HCT116 (cell line): ENCODE measurements at regions not wholly inside any gene's neighbourhood (a gene's known extent, or its start where the extent isn't known, plus 50 kb on each side); places are given as distances from the start of the nearest gene placed in this dataset.
"Not testable (repeated sequence)": the region's sequence is repeated elsewhere in the genome, so short reads cannot be mapped to it uniquely, and the experiment has no call there.

Experiments
- ATAC-seq: fragments of 200-7000 bp; cut with Tn5 transposase; 2 replicates; pipeline ENCODE4 v1.9.1; 2020; ENCODE audit warnings: mild to moderate bottlenecking, moderate library complexity
- BruUV-seq: library from RNA; stranded (reverse); fragments of 400-500 nt; replicated peaks from 2 replicates; lab custom pipeline; 2021; lab: Mats Ljungman, UMichigan
- CTCF ChIA-PET: fragments of 300-600 bp; sonication (Branson Sonifier 250); formaldehyde crosslinking; loops from one replicate; lab custom pipeline; 2021; ENCODE audit warnings: antibody characterized with exemption; lab: Charles Lee
- POLR2A ChIA-PET: fragments of 300-600, 350-600 bp; sonication (Branson Sonifier 250); formaldehyde crosslinking; loops from one replicate; lab custom pipeline; 2021; ENCODE audit warnings: antibody characterized with exemption; lab: Charles Lee
- RAD21 ChIA-PET, 2 experiments: fragments of 300-600 bp; sonication (Branson Sonifier 250); formaldehyde crosslinking; loops; one replicate each; lab custom pipeline; 2023; ENCODE audit warnings: low total read pairs in 2 of 2; ENCODE audit not compliant: uncharacterized antibody in 2 of 2, unreplicated experiment in 2 of 2, low non-redundant PET in 1 of 2; lab: Charles Lee
- DNase-seq: peaks from one replicate; pipeline ENCODE4 v3.0.0-alpha.2; 2010; ENCODE audit warnings: low read depth, low spot score
- H2AFZ ChIP-seq: fragments of 200-600 bp; shearing (Covaris generic), sonication (generic); 2 replicates; pipeline ENCODE4 v1.6.1; 2017; ENCODE audit warnings: low read depth, mixed run types, mixed read lengths, antibody characterized with exemption, low read length; ENCODE audit not compliant: poor library complexity, severe bottlenecking
- H3K27ac ChIP-seq: 2 replicates; pipeline ENCODE4 v1.5.1; 2012; ENCODE audit warnings: low read depth, low read length
- H3K27me3 ChIP-seq: fragments of 200-600 bp; sonication (generic); 2 replicates; pipeline ENCODE4 v1.6.1; 2016; ENCODE audit warnings: mixed run types, low read length, mixed read lengths; ENCODE audit not compliant: insufficient read depth
- H3K36me3 ChIP-seq, 2 experiments: fragments of 200-500 bp in 1 of 2; fragments of 200-600 bp in 1 of 2; sonication (Bioruptor generic) in 1 of 2; sonication (generic) in 1 of 2; 2 replicates each; pipeline versions ENCODE4 v1.5.1 to v1.6.1; 2014 to 2016; ENCODE audit warnings: low read length in 2 of 2, inconsistent platforms in 1 of 2, mixed read lengths in 1 of 2, mixed run types in 1 of 2; ENCODE audit not compliant: insufficient read depth in 2 of 2, control insufficient read depth in 1 of 2
- H3K4me1 ChIP-seq, 2 experiments: fragments of 200-600 bp in 1 of 2; sonication (generic) in 1 of 2; 2 replicates each; pipeline versions ENCODE4 v1.5.1 to v1.6.1; 2012 to 2017; ENCODE audit warnings: low read length in 2 of 2, inconsistent platforms in 1 of 2, mild to moderate bottlenecking in 1 of 2, mixed read lengths in 1 of 2, mixed run types in 1 of 2, moderate library complexity in 1 of 2; ENCODE audit not compliant: insufficient read depth in 2 of 2, control insufficient read depth in 1 of 2
- H3K4me2 ChIP-seq: fragments of 200-600 bp; sonication (generic); 2 replicates; pipeline ENCODE4 v1.6.1; 2017; ENCODE audit warnings: mixed run types, low read length, mixed read lengths
- H3K4me3 ChIP-seq, 2 experiments: fragments of 200-600 bp in 1 of 2; sonication (generic) in 1 of 2; replicated peaks in 1 of 2; 2 replicates each; pipeline ENCODE4 v1.5.1; 2011 to 2016; ENCODE audit warnings: low read length in 2 of 2, control low read depth in 1 of 2, low read depth in 1 of 2, mild to moderate bottlenecking in 1 of 2, mixed read lengths in 1 of 2, mixed run types in 1 of 2
- H3K79me2 ChIP-seq: fragments of 200-600 bp; sonication (generic); 2 replicates; pipeline ENCODE4 v1.6.1; 2017; ENCODE audit warnings: mild to moderate bottlenecking, mixed run types, low read length, moderate library complexity, mixed read lengths; ENCODE audit not compliant: insufficient read depth
- H3K9ac ChIP-seq: fragments of 200-600 bp; sonication (generic); 2 replicates; pipeline ENCODE4 v1.6.1; 2016; ENCODE audit warnings: low read length, mixed read lengths
- H3K9me2 ChIP-seq: fragments of 200-600 bp; sonication (generic), shearing (Covaris generic); 2 replicates; pipeline ENCODE4 v1.6.1; 2017; ENCODE audit warnings: mixed run types, mild to moderate bottlenecking, moderate library complexity; ENCODE audit not compliant: insufficient read depth
- H3K9me3 ChIP-seq, 2 experiments: fragments of 200-500 bp in 1 of 2; fragments of 200-600 bp in 1 of 2; sonication (Bioruptor generic) in 1 of 2; sonication (generic) in 1 of 2; 2 replicates each; pipeline ENCODE4 v1.6.1; 2014 to 2017; ENCODE audit warnings: low read length in 2 of 2, mixed read lengths in 2 of 2, inconsistent platforms in 1 of 2, low read depth in 1 of 2, mild to moderate bottlenecking in 1 of 2, mixed run types in 1 of 2, moderate library complexity in 1 of 2; ENCODE audit not compliant: control insufficient read depth in 1 of 2, insufficient read depth in 1 of 2
- H4K20me1 ChIP-seq: fragments of 200-600 bp; sonication (generic), shearing (Covaris generic); 2 replicates; pipeline ENCODE4 v1.6.1; 2017; ENCODE audit warnings: mixed run types, mild to moderate bottlenecking, moderate library complexity; ENCODE audit not compliant: insufficient read depth
- CBX3 ChIP-seq: IDR thresholded peaks from 2 replicates; pipeline ENCODE4 v1.6.1; 2012; ENCODE audit warnings: low read depth
- CEBPB ChIP-seq: IDR thresholded peaks from 2 replicates; pipeline ENCODE4 v1.6.1; 2012; ENCODE audit warnings: low read depth
- EGR1 ChIP-seq: IDR thresholded peaks from 2 replicates; pipeline ENCODE4 v1.6.1; 2012; ENCODE audit warnings: low read depth
- ELF1 ChIP-seq: IDR thresholded peaks from 2 replicates; pipeline ENCODE4 v1.6.1; 2012; ENCODE audit warnings: low read depth, borderline replicate concordance
- EZH2phosphoT487 ChIP-seq: fragments of 200-600 bp; IDR thresholded peaks from 2 replicates; pipeline ENCODE4 v1.6.1; 2018; ENCODE audit warnings: antibody characterized with exemption, borderline replicate concordance
- FOSL1 ChIP-seq: IDR thresholded peaks from 2 replicates; pipeline ENCODE4 v1.6.1; 2012; ENCODE audit warnings: low read depth
- JUND ChIP-seq: IDR thresholded peaks from 2 replicates; pipeline ENCODE4 v1.6.1; 2012
- POLR2A ChIP-seq: IDR thresholded peaks from 2 replicates; pipeline ENCODE4 v1.7.0; 2011; ENCODE audit warnings: borderline replicate concordance; ENCODE audit not compliant: insufficient read depth, insufficient read length; ENCODE audit errors: extremely low read depth
- POLR2AphosphoS5 ChIP-seq: IDR thresholded peaks from 2 replicates; pipeline ENCODE4 v1.6.1; 2011; ENCODE audit warnings: mild to moderate bottlenecking, low read depth, low read length, moderate library complexity
- RAD21 ChIP-seq: IDR thresholded peaks from 2 replicates; pipeline ENCODE4 v1.6.1; 2012; ENCODE audit warnings: low read depth, mild to moderate bottlenecking
- SIN3A ChIP-seq: IDR thresholded peaks from 2 replicates; pipeline ENCODE4 v1.6.1; 2012; ENCODE audit warnings: low read depth
- SP1 ChIP-seq: IDR thresholded peaks from 2 replicates; pipeline ENCODE4 v1.6.1; 2012; ENCODE audit warnings: low read depth
- SRF ChIP-seq: IDR thresholded peaks from 2 replicates; pipeline ENCODE4 v1.6.1; 2012; ENCODE audit warnings: low read depth
- ZFX ChIP-seq: fragments of 450-650 bp; IDR thresholded peaks from 2 replicates; pipeline ENCODE4 v1.6.1; 2017
- ZNF274 ChIP-seq: fragments of 200-500 bp; sonication (Bioruptor generic); IDR thresholded peaks from 2 replicates; pipeline ENCODE4 v1.6.1; 2014; ENCODE audit warnings: mild to moderate bottlenecking, low read depth, low read length, inconsistent platforms
- intact Hi-C: fragments of 100-400 bp; cut with micrococcal nuclease; formaldehyde crosslinking; loops from 2 replicates; pipeline ENCODE4 v1.10.0; 2022
- TF ChIP-seq, protein P1 (sequence below): IDR thresholded peaks from 2 replicates; pipeline ENCODE4 v1.6.1; 2012
- TF ChIP-seq, protein P2 (sequence below): IDR thresholded peaks from 2 replicates; pipeline ENCODE4 v1.6.1; 2012
- TF ChIP-seq, protein P3 (sequence below), 3 experiments: fragments of 200-600 bp in 1 of 3; sonication (generic) in 1 of 3; IDR thresholded peaks in 2 of 3; conservative IDR thresholded peaks in 1 of 3; 2 replicates each; pipeline ENCODE4 v1.5.1; 2012 to 2017; ENCODE audit warnings: low read depth in 2 of 3, low read length in 2 of 3, antibody characterized with exemption in 1 of 3, borderline replicate concordance in 1 of 3, control low read depth in 1 of 3, mild to moderate bottlenecking in 1 of 3, mixed read lengths in 1 of 3, mixed run types in 1 of 3, moderate library complexity in 1 of 3; ENCODE audit not compliant: insufficient read depth in 1 of 3

DNA sequence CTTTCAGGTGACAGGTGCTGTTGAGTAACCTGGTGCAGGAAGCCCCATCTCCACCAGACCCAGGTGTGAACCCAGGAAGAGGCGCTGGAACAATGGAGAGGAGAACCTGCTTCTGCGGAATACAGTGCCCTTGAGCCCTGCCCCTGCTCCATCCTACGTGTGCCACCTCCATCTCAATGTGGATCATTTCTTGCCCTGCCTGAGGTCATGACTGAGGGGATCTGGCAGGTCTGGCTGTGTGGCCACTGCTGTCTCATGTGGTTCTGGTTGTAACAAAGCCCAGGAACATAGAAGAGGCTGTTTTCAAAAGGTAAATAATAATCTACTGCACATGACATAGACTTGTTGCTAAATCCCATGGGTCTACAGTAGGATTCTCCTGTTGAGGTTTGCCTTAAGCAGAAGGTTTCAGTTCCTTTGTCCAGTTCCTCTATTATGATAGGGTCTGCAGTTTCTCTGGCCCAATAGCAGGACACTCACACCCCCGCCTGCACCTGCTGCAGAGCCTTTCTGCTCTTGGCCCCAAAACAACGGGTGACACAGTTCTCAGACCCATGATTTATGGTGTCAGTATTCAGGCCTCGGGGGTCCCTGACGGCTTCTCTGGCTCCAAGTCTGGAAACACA is 113.5 kb upstream of the IGLL5 start:
- DNase-seq (no peak), ATAC-seq (no peak)
- H3K4me2 ChIP-seq = no peak overlapping the region
- ChIA-PET RAD21 (no interaction called here), POLR2A (no interaction called here), CTCF (interaction anchor here (2.6 kb wide), 1 partner anchor 14 kb away, joined by 7 read pairs; no protein-coding TSS in a partner anchor)
- no peaks in the 10 kb centered on the region for H3K4me1 ChIP-seq
- no peaks in the 10 kb centered on the region for H4K20me1 ChIP-seq
- TF ChIP-seq, protein P1, sequence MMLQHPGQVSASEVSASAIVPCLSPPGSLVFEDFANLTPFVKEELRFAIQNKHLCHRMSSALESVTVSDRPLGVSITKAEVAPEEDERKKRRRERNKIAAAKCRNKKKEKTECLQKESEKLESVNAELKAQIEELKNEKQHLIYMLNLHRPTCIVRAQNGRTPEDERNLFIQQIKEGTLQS = no peak
- TF ChIP-seq CBX3 (no peak), EGR1 (no peak), RAD21 (no peak), ZFX (no peak), JUND (no peak), SIN3A (no peak), FOSL1 (no peak), CEBPB (no peak), EZH2phosphoT487 (no peak), SRF (no peak), ELF1 (no peak), POLR2AphosphoS5 (no peak), SP1 (no peak), POLR2A (no peak), ZNF274 (no peak)
- TF ChIP-seq, protein P2, sequence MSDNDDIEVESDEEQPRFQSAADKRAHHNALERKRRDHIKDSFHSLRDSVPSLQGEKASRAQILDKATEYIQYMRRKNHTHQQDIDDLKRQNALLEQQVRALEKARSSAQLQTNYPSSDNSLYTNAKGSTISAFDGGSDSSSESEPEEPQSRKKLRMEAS = no peak
- TF ChIP-seq, protein P3, sequence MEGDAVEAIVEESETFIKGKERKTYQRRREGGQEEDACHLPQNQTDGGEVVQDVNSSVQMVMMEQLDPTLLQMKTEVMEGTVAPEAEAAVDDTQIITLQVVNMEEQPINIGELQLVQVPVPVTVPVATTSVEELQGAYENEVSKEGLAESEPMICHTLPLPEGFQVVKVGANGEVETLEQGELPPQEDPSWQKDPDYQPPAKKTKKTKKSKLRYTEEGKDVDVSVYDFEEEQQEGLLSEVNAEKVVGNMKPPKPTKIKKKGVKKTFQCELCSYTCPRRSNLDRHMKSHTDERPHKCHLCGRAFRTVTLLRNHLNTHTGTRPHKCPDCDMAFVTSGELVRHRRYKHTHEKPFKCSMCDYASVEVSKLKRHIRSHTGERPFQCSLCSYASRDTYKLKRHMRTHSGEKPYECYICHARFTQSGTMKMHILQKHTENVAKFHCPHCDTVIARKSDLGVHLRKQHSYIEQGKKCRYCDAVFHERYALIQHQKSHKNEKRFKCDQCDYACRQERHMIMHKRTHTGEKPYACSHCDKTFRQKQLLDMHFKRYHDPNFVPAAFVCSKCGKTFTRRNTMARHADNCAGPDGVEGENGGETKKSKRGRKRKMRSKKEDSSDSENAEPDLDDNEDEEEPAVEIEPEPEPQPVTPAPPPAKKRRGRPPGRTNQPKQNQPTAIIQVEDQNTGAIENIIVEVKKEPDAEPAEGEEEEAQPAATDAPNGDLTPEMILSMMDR (IDR thresholded peaks at IDR 0.05 in 2 of 3, conservative IDR thresholded peaks at IDR 0.05 in 1 of 3; ENCODE audit: borderline replicate concordance in 1 of 3, insufficient read depth in 1 of 3, low read depth in 2 of 3, low read length in 2 of 3) = no peak
- no peak overlapping the region for H3K4me3 ChIP-seq
- H3K9me2 ChIP-seq = no peaks in the 10 kb centered on the region
- intact Hi-C loops = loop anchor here (5.0 kb wide), 1 partner anchor 108 kb away; no protein-coding TSS in a partner anchor
- BruUV-seq = no TSS peak
- no peaks in the 10 kb centered on the region for H3K36me3 ChIP-seq
- H3K27me3 ChIP-seq = no peaks in the 10 kb centered on the region
- H3K79me2 ChIP-seq = no peaks in the 10 kb centered on the region
- H3K9ac ChIP-seq = no peak overlapping the region
- H2AFZ ChIP-seq = no peak overlapping the region
- no peak overlapping the region for H3K27ac ChIP-seq
- H3K9me3 ChIP-seq = no peaks in the 10 kb centered on the region

DNA sequence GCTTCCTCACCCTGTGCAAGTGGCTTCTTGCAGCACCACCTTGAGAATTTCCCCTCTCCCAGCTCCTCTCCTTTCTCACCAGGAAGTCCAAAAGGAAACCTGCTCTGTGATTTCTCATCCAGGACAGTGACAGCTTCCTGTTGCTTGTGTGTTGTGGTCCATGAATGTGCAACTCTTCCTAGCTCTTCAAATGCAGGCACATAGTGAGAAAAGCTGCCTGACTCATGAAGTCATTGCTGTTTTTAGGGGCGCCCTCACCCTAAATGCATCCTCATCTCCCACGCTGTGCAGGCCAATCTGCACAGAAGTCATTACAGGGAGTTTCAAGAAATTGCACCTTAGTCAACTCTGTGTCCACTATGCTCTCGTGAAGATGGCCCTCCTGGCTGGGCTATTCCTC is 112.9 kb upstream of the IGLL5 start:
- H3K9me2 ChIP-seq, H3K9ac ChIP-seq, ATAC-seq, H3K36me3 ChIP-seq, H3K4me1 ChIP-seq, H3K27me3 ChIP-seq, RAD21 ChIA-PET, H3K79me2 ChIP-seq, BruUV-seq, H3K9me3 ChIP-seq, H3K4me2 ChIP-seq, DNase-seq, H3K27ac ChIP-seq, H3K4me3 ChIP-seq, POLR2A ChIA-PET, H4K20me1 ChIP-seq, H2AFZ ChIP-seq: not testable (repeated sequence)
- CTCF ChIA-PET = interaction anchor here (2.6 kb wide), 1 partner anchor 14 kb away, joined by 7 read pairs; no protein-coding TSS in a partner anchor
- intact Hi-C loops = loop anchor here (5.0 kb wide), 1 partner anchor 108 kb away; no protein-coding TSS in a partner anchor
